Effector memory CD4-positive, alpha-beta T cell (primary cell): ENCODE measurements at regions not wholly inside any gene's neighbourhood (a gene's known extent, or its start where the extent isn't known, plus 50 kb on each side); places are given as distances from the start of the nearest gene placed in this dataset.

Experiments used
- DNase-seq, 3 donors: peaks; one replicate each; pipeline ENCODE4 v3.0.0-alpha.2; 2020
- H3K27ac ChIP-seq: 2 replicates; pipeline ENCODE4 v1.7.0; 2013; ENCODE audit warnings: mild to moderate bottlenecking, low read length, moderate library complexity; ENCODE audit not compliant: insufficient read depth, poor library complexity, severe bottlenecking
- H3K27me3 ChIP-seq: replicated peaks from 2 replicates; pipeline ENCODE4 v1.7.0; 2013; ENCODE audit warnings: mild to moderate bottlenecking, low read length; ENCODE audit not compliant: insufficient read depth, control insufficient read depth, poor library complexity, severe bottlenecking
- H3K36me3 ChIP-seq: 2 replicates; pipeline ENCODE4 v1.7.0; 2013; ENCODE audit warnings: mild to moderate bottlenecking, low read length, moderate library complexity; ENCODE audit not compliant: control insufficient read depth, insufficient read depth
- H3K4me1 ChIP-seq: 2 replicates; pipeline ENCODE4 v1.7.0; 2013; ENCODE audit warnings: low read length, mild to moderate bottlenecking; ENCODE audit not compliant: control insufficient read depth, insufficient read depth, poor library complexity, severe bottlenecking
- H3K4me3 ChIP-seq: 2 replicates; pipeline ENCODE4 v1.7.0; 2013; ENCODE audit warnings: low read length, low read depth, mild to moderate bottlenecking; ENCODE audit not compliant: insufficient read depth, poor library complexity, severe bottlenecking
- H3K9me3 ChIP-seq: 2 replicates; pipeline ENCODE4 v1.7.0; 2013; ENCODE audit warnings: mild to moderate bottlenecking, low read length, moderate library complexity; ENCODE audit not compliant: control insufficient read depth

- no peaks in the 10 kb centered on the region for H3K4me1 ChIP-seq
- DNase-seq = no peak
Observed at GRCh38 chr17:72528683-72529082, 407.9 kb downstream of the SOX9 start.

GRCh38 chr17:72529386-72529785, 408.6 kb downstream of the SOX9 start:
- H3K4me3 ChIP-seq = no peak overlapping the region
- no peaks in the 10 kb centered on the region for H3K27me3 ChIP-seq
- no peak overlapping the region for H3K27ac ChIP-seq
- no peaks in the 10 kb centered on the region for H3K4me1 ChIP-seq
- no peaks in the 10 kb centered on the region for H3K36me3 ChIP-seq
- no peak for DNase-seq
- no peaks in the 10 kb centered on the region for H3K9me3 ChIP-seq

More at GRCh38 chr17:72528683-72529082, 407.9 kb downstream of the SOX9 start:
- H3K4me3 ChIP-seq = no peak overlapping the region
- H3K36me3 ChIP-seq = no peaks in the 10 kb centered on the region
- no peak overlapping the region for H3K27ac ChIP-seq
- no peaks in the 10 kb centered on the region for H3K9me3 ChIP-seq
- H3K27me3 ChIP-seq = no peaks in the 10 kb centered on the region

GRCh38 chr17:72530454-72530853, 409.6 kb downstream of the SOX9 start:
- H3K27ac ChIP-seq = no peak overlapping the region
- no peak overlapping the region for H3K4me3 ChIP-seq
- H3K4me1 ChIP-seq = no peaks in the 10 kb centered on the region
- no peak for DNase-seq
- H3K27me3 ChIP-seq = no peaks in the 10 kb centered on the region
- H3K9me3 ChIP-seq = no peaks in the 10 kb centered on the region
- no peaks in the 10 kb centered on the region for H3K36me3 ChIP-seq

- H3K9me3 ChIP-seq = no peaks in the 10 kb centered on the region
Observed at GRCh38 chr17:72531729-72532128, 410.9 kb downstream of the SOX9 start.

GRCh38 chr17:72534265-72534664, 413.4 kb downstream of the SOX9 start:
- Histone ChIP-seq H3K27ac (no peak overlapping the region), H3K27me3 (no peaks in the 10 kb centered on the region), H3K4me1 (no peaks in the 10 kb centered on the region), H3K9me3 (no peaks in the 10 kb centered on the region), H3K4me3 (no peak overlapping the region), H3K36me3 (no peaks in the 10 kb centered on the region)
- no peak for DNase-seq

More at GRCh38 chr17:72531729-72532128, 410.9 kb downstream of the SOX9 start:
- Histone ChIP-seq H3K4me3 (no peak overlapping the region), H3K36me3 (no peaks in the 10 kb centered on the region), H3K27me3 (no peaks in the 10 kb centered on the region), H3K27ac (no peak overlapping the region), H3K4me1 (no peaks in the 10 kb centered on the region)
- DNase-seq = no peak

GRCh38 chr17:72534776-72535175, 414.0 kb downstream of the SOX9 start:
- Histone ChIP-seq H3K27ac (no peak overlapping the region), H3K27me3 (no peaks in the 10 kb centered on the region), H3K4me1 (no peaks in the 10 kb centered on the region), H3K9me3 (no peaks in the 10 kb centered on the region), H3K4me3 (no peak overlapping the region), H3K36me3 (no peaks in the 10 kb centered on the region)
- no peak for DNase-seq

GRCh38 chr17:72535346-72535745, 414.5 kb downstream of the SOX9 start:
- Histone ChIP-seq H3K4me1 (no peaks in the 10 kb centered on the region), H3K27me3 (no peaks in the 10 kb centered on the region)
- DNase-seq = no peak

GRCh38 chr17:72535779-72536178, 415.0 kb downstream of the SOX9 start:
- no peak overlapping the region for H3K27ac ChIP-seq
- no peaks in the 10 kb centered on the region for H3K9me3 ChIP-seq
- no peak overlapping the region for H3K4me3 ChIP-seq
- no peak for DNase-seq
- no peaks in the 10 kb centered on the region for H3K4me1 ChIP-seq
- no peaks in the 10 kb centered on the region for H3K36me3 ChIP-seq
- no peaks in the 10 kb centered on the region for H3K27me3 ChIP-seq

More at GRCh38 chr17:72535346-72535745, 414.5 kb downstream of the SOX9 start:
- Histone ChIP-seq H3K4me3 (no peak overlapping the region), H3K9me3 (no peaks in the 10 kb centered on the region), H3K27ac (no peak overlapping the region), H3K36me3 (no peaks in the 10 kb centered on the region)

GRCh38 chr17:72536788-72537187, 416.0 kb downstream of the SOX9 start:
- H3K36me3 ChIP-seq = no peaks in the 10 kb centered on the region
- H3K4me1 ChIP-seq = no peaks in the 10 kb centered on the region
- H3K27ac ChIP-seq = no peak overlapping the region
- no peak for DNase-seq
- no peak overlapping the region for H3K4me3 ChIP-seq
- no peaks in the 10 kb centered on the region for H3K27me3 ChIP-seq
- no peaks in the 10 kb centered on the region for H3K9me3 ChIP-seq

GRCh38 chr17:72538443-72538842, 417.6 kb downstream of the SOX9 start:
- H3K27me3 ChIP-seq = no peaks in the 10 kb centered on the region
- H3K9me3 ChIP-seq = no peaks in the 10 kb centered on the region
- H3K4me3 ChIP-seq = no peak overlapping the region
- no peaks in the 10 kb centered on the region for H3K4me1 ChIP-seq
- no peak for DNase-seq
- H3K36me3 ChIP-seq = no peaks in the 10 kb centered on the region
- H3K27ac ChIP-seq = no peak overlapping the region

GRCh38 chr17:72538901-72539352, 418.1 kb downstream of the SOX9 start:
- DNase-seq = no peak
- no peaks in the 10 kb centered on the region for H3K27me3 ChIP-seq
- H3K27ac ChIP-seq = no peak overlapping the region
- no peak overlapping the region for H3K4me3 ChIP-seq
- no peaks in the 10 kb centered on the region for H3K9me3 ChIP-seq
- H3K36me3 ChIP-seq = no peaks in the 10 kb centered on the region
- no peaks in the 10 kb centered on the region for H3K4me1 ChIP-seq
